DND-41 (cell line): ENCODE measurements at regions not wholly inside any gene's neighbourhood (a gene's known extent, or its start where the extent isn't known, plus 50 kb on each side); places are given as distances from the start of the nearest gene placed in this dataset.

Source experiments
- ATAC-seq: fragments of 200-7000 bp; cut with Tn5 transposase; 3 replicates; pipeline ENCODE4 v1.9.1; 2021; ENCODE audit warnings: low read depth; ENCODE audit not compliant: insufficient read depth
- DNase-seq: peaks from one replicate; pipeline ENCODE4 v3.0.0-alpha.2; 2020
- H2AFZ ChIP-seq: 2 replicates; pipeline ENCODE4 v1.6.0; 2012; ENCODE audit warnings: low read depth, low read length
- H3K27ac ChIP-seq: 2 replicates; pipeline ENCODE4 v1.5.1; 2012; ENCODE audit warnings: low read length, inconsistent platforms
- H3K27me3 ChIP-seq: fragments of 200-600 bp; sonication (generic); 2 replicates; pipeline ENCODE4 v1.6.0; 2012; ENCODE audit warnings: low read length, mild to moderate bottlenecking, inconsistent platforms; ENCODE audit not compliant: insufficient read depth, poor library complexity
- H3K36me3 ChIP-seq: 2 replicates; pipeline ENCODE4 v1.5.1; 2012; ENCODE audit warnings: low read length, inconsistent platforms; ENCODE audit not compliant: insufficient read depth
- H3K4me1 ChIP-seq: 2 replicates; pipeline ENCODE4 v1.5.1; 2012; ENCODE audit warnings: mild to moderate bottlenecking, low read length; ENCODE audit not compliant: insufficient read depth
- H3K4me2 ChIP-seq: 2 replicates; pipeline ENCODE4 v1.6.0; 2012; ENCODE audit warnings: mild to moderate bottlenecking, moderate library complexity, low read length, inconsistent platforms; ENCODE audit not compliant: insufficient read depth
- H3K4me3 ChIP-seq, 2 experiments: fragments of 200-600 bp in 1 of 2; shearing (Covaris generic) in 1 of 2; 2 replicates each; pipeline ENCODE4 v1.5.1; 2012 to 2016; ENCODE audit warnings: inconsistent platforms in 2 of 2, low read length in 2 of 2, mild to moderate bottlenecking in 2 of 2, low read depth in 1 of 2, moderate library complexity in 1 of 2
- H3K79me2 ChIP-seq: 2 replicates; pipeline ENCODE4 v1.6.0; 2012; ENCODE audit warnings: low read length, inconsistent platforms; ENCODE audit not compliant: insufficient read depth
- H3K9ac ChIP-seq: 2 replicates; pipeline ENCODE4 v1.6.0; 2012; ENCODE audit warnings: low read depth, mild to moderate bottlenecking, inconsistent platforms, low read length, moderate library complexity
- H3K9me3 ChIP-seq: 2 replicates; pipeline ENCODE4 v1.5.1; 2012; ENCODE audit warnings: low read length, moderate library complexity, mild to moderate bottlenecking, inconsistent platforms; ENCODE audit not compliant: insufficient read depth, severe bottlenecking
- H4K20me1 ChIP-seq: 2 replicates; pipeline ENCODE4 v1.6.0; 2012; ENCODE audit warnings: low read length; ENCODE audit not compliant: insufficient read depth
- EZH2 ChIP-seq: IDR thresholded peaks from 3 replicates; pipeline ENCODE4 v1.6.1; 2012; ENCODE audit warnings: borderline replicate concordance, low read depth, mild to moderate bottlenecking, moderate library complexity, low read length, inconsistent platforms; ENCODE audit not compliant: severe bottlenecking
- TF ChIP-seq, protein P1 (sequence below): IDR thresholded peaks from 2 replicates; pipeline ENCODE4 v1.5.1; 2012; ENCODE audit warnings: borderline replicate concordance, low read length, moderate library complexity, mild to moderate bottlenecking; ENCODE audit not compliant: poor library complexity, severe bottlenecking; ENCODE audit errors: extremely low read depth

DNA sequence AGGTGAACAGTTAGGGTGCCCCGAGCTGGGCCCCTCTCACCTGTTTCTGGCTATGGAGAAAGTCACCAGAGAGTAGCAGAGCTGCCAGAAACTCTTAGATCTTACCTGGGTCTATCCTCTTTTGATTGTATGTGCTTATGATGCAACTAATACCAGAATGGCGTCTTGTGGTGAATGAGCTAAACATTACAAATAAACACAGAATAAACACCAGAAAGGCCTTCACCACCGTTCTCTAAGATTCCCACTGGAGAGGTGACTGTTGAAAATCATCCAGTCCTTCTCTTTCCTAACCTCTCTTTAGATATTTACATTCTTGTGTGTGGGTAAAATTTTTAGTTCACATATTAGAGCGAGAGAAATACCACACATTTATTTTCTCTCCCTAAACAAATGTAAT, 241.7 kb upstream of the GAS1 start:
- Histone ChIP-seq H3K4me3 (no peak overlapping the region), H4K20me1 (no peaks in the 10 kb centered on the region), H2AFZ (no peak overlapping the region), H3K4me2 (no peak overlapping the region), H3K36me3 (no peaks in the 10 kb centered on the region), H3K4me1 (no peaks in the 10 kb centered on the region), H3K27ac (no peak overlapping the region), H3K9ac (no peak overlapping the region), H3K27me3 (no peaks in the 10 kb centered on the region), H3K79me2 (no peaks in the 10 kb centered on the region), H3K9me3 (no peaks in the 10 kb centered on the region)
- ATAC-seq (no peak), DNase-seq (no peak)
- TF ChIP-seq, protein P1, sequence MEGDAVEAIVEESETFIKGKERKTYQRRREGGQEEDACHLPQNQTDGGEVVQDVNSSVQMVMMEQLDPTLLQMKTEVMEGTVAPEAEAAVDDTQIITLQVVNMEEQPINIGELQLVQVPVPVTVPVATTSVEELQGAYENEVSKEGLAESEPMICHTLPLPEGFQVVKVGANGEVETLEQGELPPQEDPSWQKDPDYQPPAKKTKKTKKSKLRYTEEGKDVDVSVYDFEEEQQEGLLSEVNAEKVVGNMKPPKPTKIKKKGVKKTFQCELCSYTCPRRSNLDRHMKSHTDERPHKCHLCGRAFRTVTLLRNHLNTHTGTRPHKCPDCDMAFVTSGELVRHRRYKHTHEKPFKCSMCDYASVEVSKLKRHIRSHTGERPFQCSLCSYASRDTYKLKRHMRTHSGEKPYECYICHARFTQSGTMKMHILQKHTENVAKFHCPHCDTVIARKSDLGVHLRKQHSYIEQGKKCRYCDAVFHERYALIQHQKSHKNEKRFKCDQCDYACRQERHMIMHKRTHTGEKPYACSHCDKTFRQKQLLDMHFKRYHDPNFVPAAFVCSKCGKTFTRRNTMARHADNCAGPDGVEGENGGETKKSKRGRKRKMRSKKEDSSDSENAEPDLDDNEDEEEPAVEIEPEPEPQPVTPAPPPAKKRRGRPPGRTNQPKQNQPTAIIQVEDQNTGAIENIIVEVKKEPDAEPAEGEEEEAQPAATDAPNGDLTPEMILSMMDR = no peak
- TF ChIP-seq EZH2 = no peak

DNA sequence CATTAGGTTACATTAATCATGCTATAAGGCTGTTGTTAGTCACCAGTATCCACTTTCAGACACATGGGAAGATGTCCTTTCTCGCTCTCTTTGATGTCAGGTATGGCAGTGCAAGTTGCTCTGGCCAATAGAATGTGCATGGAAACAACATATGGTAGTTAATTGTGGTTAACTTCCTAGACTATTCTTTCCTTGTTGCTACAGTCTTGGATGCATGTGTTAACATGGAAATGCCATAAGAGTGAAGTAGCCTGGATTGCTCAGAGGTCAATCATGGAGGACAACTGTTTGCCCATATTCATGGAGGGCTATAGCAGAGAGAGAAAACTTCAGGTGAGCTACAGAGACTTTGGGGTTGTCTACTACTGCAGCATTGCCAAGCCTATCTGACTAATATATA, 245.8 kb upstream of the GAS1 start:
- no peak overlapping the region for H3K4me2 ChIP-seq
- H2AFZ ChIP-seq = no peak overlapping the region
- no peak for ATAC-seq
- no peaks in the 10 kb centered on the region for H3K27me3 ChIP-seq
- no peaks in the 10 kb centered on the region for H3K36me3 ChIP-seq
- no peaks in the 10 kb centered on the region for H3K79me2 ChIP-seq
- H3K9ac ChIP-seq = no peak overlapping the region
- no peaks in the 10 kb centered on the region for H4K20me1 ChIP-seq
- no peak overlapping the region for H3K4me3 ChIP-seq
- no peak overlapping the region for H3K27ac ChIP-seq
- DNase-seq = no peak
- H3K9me3 ChIP-seq = no peaks in the 10 kb centered on the region
- H3K4me1 ChIP-seq = no peaks in the 10 kb centered on the region
- no peak for TF ChIP-seq EZH2
- TF ChIP-seq, protein P1 = no peak

DNA sequence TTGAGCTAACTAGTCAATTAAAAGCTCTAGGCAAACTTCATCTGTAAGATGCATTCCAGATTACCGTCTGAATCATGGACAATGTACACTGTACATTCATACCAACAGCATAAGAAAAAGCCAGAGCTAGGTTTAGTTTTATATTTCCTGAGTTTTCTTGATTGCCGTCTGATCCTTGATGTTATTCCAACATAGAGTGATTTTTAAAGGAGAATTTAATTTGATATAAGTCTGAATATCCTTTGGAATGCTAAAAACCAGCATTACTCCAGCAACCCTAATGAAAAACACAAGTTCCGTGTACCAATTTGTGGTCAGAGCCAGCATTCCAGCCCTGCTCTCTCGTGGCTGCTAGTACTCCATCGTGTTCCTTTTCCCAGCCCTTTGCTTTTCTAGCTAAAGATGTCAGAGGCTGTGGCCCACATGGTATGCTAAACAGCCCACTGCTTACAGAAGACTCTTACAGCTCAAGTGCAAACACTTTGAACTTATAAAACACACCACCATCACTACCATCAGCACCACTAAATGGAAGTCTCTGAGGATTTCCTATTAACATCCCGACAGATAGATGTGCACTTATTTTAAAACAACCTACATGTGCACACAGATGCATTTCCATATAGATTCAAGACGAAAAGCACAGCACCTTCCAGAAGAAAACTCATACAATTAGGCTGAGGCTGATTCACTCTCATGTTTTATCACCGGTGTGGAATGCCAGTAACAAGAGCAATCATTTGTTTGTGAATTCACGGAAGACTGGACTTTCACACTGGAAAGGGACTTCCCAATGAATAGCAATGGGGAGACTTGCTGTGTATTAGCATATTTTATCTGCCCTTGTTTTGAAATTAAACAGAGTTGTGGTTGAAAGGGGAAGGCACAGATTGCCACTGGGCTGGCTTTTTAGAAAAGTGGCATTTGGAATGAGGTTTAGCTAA, 246.9 kb upstream of the GAS1 start:
- DNase-seq (no peak), ATAC-seq (no peak)
- H3K27ac ChIP-seq = no peak overlapping the region
- no peaks in the 10 kb centered on the region for H3K27me3 ChIP-seq
- H3K36me3 ChIP-seq = no peaks in the 10 kb centered on the region
- H3K9ac ChIP-seq = no peak overlapping the region
- H3K79me2 ChIP-seq = no peaks in the 10 kb centered on the region
- H3K9me3 ChIP-seq = no peaks in the 10 kb centered on the region
- no peak overlapping the region for H2AFZ ChIP-seq
- TF ChIP-seq, protein P1 = no peak
- no peak for TF ChIP-seq EZH2
- H3K4me3 ChIP-seq = no peak overlapping the region
- no peaks in the 10 kb centered on the region for H4K20me1 ChIP-seq
- H3K4me2 ChIP-seq = no peak overlapping the region
- H3K4me1 ChIP-seq = no peaks in the 10 kb centered on the region
